ENCODE measurements at regions not wholly inside any gene's neighbourhood (a gene's known extent, or its start where the extent isn't known, plus 50 kb on each side); places are given as distances from the start of the nearest gene placed in this dataset.

GRCh38 chr9:82457298-82457697 lies 468.7 kb downstream of the SPATA31D1 start:
- Histone ChIP-seq H3K27ac (replicated peaks; ENCODE audit: low read length) (no peak overlapping the region), H3K14ac (ENCODE audit: low read length) (no peak overlapping the region), H2BK15ac (ENCODE audit: low read length) (no peak overlapping the region), H2AK5ac (ENCODE audit: low read depth, low read length) (no peak overlapping the region), H2BK5ac (ENCODE audit: low read length) (no peak overlapping the region), H3K79me1 (ENCODE audit: low read depth, low read length) (no peaks in the 10 kb centered on the region), H3K4me1 (ENCODE audit: control insufficient read depth in 2 of 2, insufficient read depth in 1 of 2, low read depth in 1 of 2, low read length in 2 of 2) (peaks cover 0 to 4% of the 10 kb centered on the region in 2 donors), H2BK120ac (ENCODE audit: low read depth, low read length) (no peak overlapping the region), H4K91ac (ENCODE audit: low read depth, low read length, poor library complexity) (no peak overlapping the region), H3K27me3 (ENCODE audit: control insufficient read depth in 3 of 3, insufficient read depth in 3 of 3, low read depth in 1 of 3, low read length in 3 of 3) (no peaks in the 10 kb centered on the region), H2AFZ (ENCODE audit: low read length) (no peak overlapping the region), H3K23ac (ENCODE audit: low read depth, low read length, poor library complexity) (no peak overlapping the region), H3K4me3 (ENCODE audit: low read length in 2 of 2) (no peak overlapping the region), H3K9ac (ENCODE audit: low read depth, low read length, poor library complexity) (no peak overlapping the region), H3K36me3 (replicated peaks in 1 of 2; ENCODE audit: control insufficient read depth in 2 of 2, insufficient read depth in 2 of 2, low read length in 2 of 2) (no peaks in the 10 kb centered on the region), H3K18ac (ENCODE audit: low read length) (no peak overlapping the region), H3K4me2 (ENCODE audit: insufficient read depth, low read length, poor library complexity, severe bottlenecking) (no peak overlapping the region), H3K4ac (ENCODE audit: low read length) (no peak overlapping the region), H4K8ac (ENCODE audit: low read depth, low read length) (no peak overlapping the region), H2BK12ac (ENCODE audit: low read length) (no peak overlapping the region), H3K9me3 (replicated peaks in 1 of 2; ENCODE audit: control insufficient read depth in 2 of 2, insufficient read depth in 1 of 2, low read depth in 1 of 2, low read length in 2 of 2) (no peaks in the 10 kb centered on the region)
- no CpG with 5 or more reads among the region's 2 CpGs for WGBS, 2 donors (ENCODE audit: extremely low coverage in 2 of 2, insufficient read length in 2 of 2, insufficient replicate concordance in 1 of 2)
- DNase-seq (ENCODE audit: low spot score) = no peak

DNA sequence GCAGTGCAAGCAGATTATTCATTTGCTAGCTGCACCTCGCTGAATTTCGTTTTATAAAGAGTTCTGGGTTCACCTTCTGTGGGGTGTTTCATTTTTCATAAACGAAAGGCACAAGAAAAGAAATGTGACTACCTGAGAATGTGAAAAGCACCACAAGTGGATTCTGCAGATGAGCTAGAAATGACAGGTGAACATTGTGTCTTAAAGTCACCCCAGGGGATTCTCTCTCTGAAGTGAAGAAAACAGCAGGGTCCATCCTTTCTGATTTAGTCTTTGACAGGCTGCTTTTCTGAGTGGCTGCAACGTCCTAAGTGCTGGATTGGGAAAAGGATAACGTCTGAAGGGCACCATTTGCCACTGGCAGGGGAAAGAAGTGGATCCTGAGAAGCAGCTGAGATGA lies 469.3 kb downstream of the SPATA31D1 start:
- no peak for DNase-seq (ENCODE audit: low spot score)
- no peak overlapping the region for H4K91ac ChIP-seq (ENCODE audit: low read depth, low read length, poor library complexity)
- no peak overlapping the region for H3K4me3 ChIP-seq (ENCODE audit: low read length in 2 of 2)
- no peak overlapping the region for H2BK12ac ChIP-seq (ENCODE audit: low read length)
- H4K8ac ChIP-seq (ENCODE audit: low read depth, low read length) = no peak overlapping the region
- H3K27me3 ChIP-seq (ENCODE audit: control insufficient read depth in 3 of 3, insufficient read depth in 3 of 3, low read depth in 1 of 3, low read length in 3 of 3) = no peaks in the 10 kb centered on the region
- H2AFZ ChIP-seq (ENCODE audit: low read length) = no peak overlapping the region
- no peak overlapping the region for H3K14ac ChIP-seq (ENCODE audit: low read length)
- peaks cover 0 to 4% of the 10 kb centered on the region in 2 donors for H3K4me1 ChIP-seq (ENCODE audit: control insufficient read depth in 2 of 2, insufficient read depth in 1 of 2, low read depth in 1 of 2, low read length in 2 of 2)
- H3K4me2 ChIP-seq (ENCODE audit: insufficient read depth, low read length, poor library complexity, severe bottlenecking) = no peak overlapping the region
- WGBS, 2 donors (ENCODE audit: extremely low coverage in 2 of 2, insufficient read length in 2 of 2, insufficient replicate concordance in 1 of 2) = no CpG with 5 or more reads among the region's 5 CpGs
- H2BK120ac ChIP-seq (ENCODE audit: low read depth, low read length) = no peak overlapping the region
- no peaks in the 10 kb centered on the region for H3K79me1 ChIP-seq (ENCODE audit: low read depth, low read length)
- no peak overlapping the region for H3K27ac ChIP-seq (replicated peaks; ENCODE audit: low read length)
- H3K9me3 ChIP-seq (replicated peaks in 1 of 2; ENCODE audit: control insufficient read depth in 2 of 2, insufficient read depth in 1 of 2, low read depth in 1 of 2, low read length in 2 of 2) = no peaks in the 10 kb centered on the region
- no peak overlapping the region for H2AK5ac ChIP-seq (ENCODE audit: low read depth, low read length)
- no peak overlapping the region for H3K4ac ChIP-seq (ENCODE audit: low read length)
- no peak overlapping the region for H2BK15ac ChIP-seq (ENCODE audit: low read length)
- no peak overlapping the region for H3K9ac ChIP-seq (ENCODE audit: low read depth, low read length, poor library complexity)
- H3K18ac ChIP-seq (ENCODE audit: low read length) = no peak overlapping the region
- H2BK5ac ChIP-seq (ENCODE audit: low read length) = no peak overlapping the region
- H3K23ac ChIP-seq (ENCODE audit: low read depth, low read length, poor library complexity) = no peak overlapping the region
- H3K36me3 ChIP-seq (replicated peaks in 1 of 2; ENCODE audit: control insufficient read depth in 2 of 2, insufficient read depth in 2 of 2, low read length in 2 of 2) = no peaks in the 10 kb centered on the region

DNA sequence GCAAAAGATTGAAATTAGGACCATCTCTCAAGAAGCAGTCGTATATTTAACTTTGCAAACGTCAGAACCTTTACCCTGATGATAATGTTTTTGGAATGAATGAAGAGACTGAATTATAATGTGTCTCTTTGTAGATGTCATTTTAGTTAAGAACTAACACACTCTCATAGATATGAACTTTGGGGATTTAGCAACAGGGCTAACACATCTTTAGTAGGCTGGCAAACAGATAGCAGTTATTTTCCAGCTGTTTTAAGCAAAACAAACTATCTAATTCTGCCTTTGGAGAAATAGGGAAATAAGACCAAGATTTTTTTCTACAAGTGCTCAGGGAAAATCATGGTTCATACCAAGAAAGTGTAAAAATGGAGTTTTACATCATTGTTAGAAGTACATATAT lies 469.7 kb downstream of the SPATA31D1 start:
- Histone ChIP-seq H2BK12ac (ENCODE audit: low read length) (no peak overlapping the region), H2AFZ (ENCODE audit: low read length) (no peak overlapping the region), H3K18ac (ENCODE audit: low read length) (no peak overlapping the region), H2BK15ac (ENCODE audit: low read length) (no peak overlapping the region), H3K4ac (ENCODE audit: low read length) (no peak overlapping the region), H3K27ac (replicated peaks; ENCODE audit: low read length) (no peak overlapping the region), H3K36me3 (replicated peaks in 1 of 2; ENCODE audit: control insufficient read depth in 2 of 2, insufficient read depth in 2 of 2, low read length in 2 of 2) (no peaks in the 10 kb centered on the region), H2BK5ac (ENCODE audit: low read length) (no peak overlapping the region), H3K4me2 (ENCODE audit: insufficient read depth, low read length, poor library complexity, severe bottlenecking) (no peak overlapping the region), H3K23ac (ENCODE audit: low read depth, low read length, poor library complexity) (no peak overlapping the region), H3K14ac (ENCODE audit: low read length) (no peak overlapping the region), H3K4me1 (ENCODE audit: control insufficient read depth in 2 of 2, insufficient read depth in 1 of 2, low read depth in 1 of 2, low read length in 2 of 2) (peaks cover 0 to 4% of the 10 kb centered on the region in 2 donors), H3K79me1 (ENCODE audit: low read depth, low read length) (no peaks in the 10 kb centered on the region), H2AK5ac (ENCODE audit: low read depth, low read length) (no peak overlapping the region), H3K9ac (ENCODE audit: low read depth, low read length, poor library complexity) (no peak overlapping the region), H3K4me3 (ENCODE audit: low read length in 2 of 2) (no peak overlapping the region), H3K27me3 (ENCODE audit: control insufficient read depth in 3 of 3, insufficient read depth in 3 of 3, low read depth in 1 of 3, low read length in 3 of 3) (no peaks in the 10 kb centered on the region), H4K8ac (ENCODE audit: low read depth, low read length) (no peak overlapping the region), H4K91ac (ENCODE audit: low read depth, low read length, poor library complexity) (no peak overlapping the region), H3K9me3 (replicated peaks in 1 of 2; ENCODE audit: control insufficient read depth in 2 of 2, insufficient read depth in 1 of 2, low read depth in 1 of 2, low read length in 2 of 2) (no peaks in the 10 kb centered on the region), H2BK120ac (ENCODE audit: low read depth, low read length) (no peak overlapping the region)
- no peak for DNase-seq (ENCODE audit: low spot score)
- no CpG with 5 or more reads among the region's 2 CpGs for WGBS, 2 donors (ENCODE audit: extremely low coverage in 2 of 2, insufficient read length in 2 of 2, insufficient replicate concordance in 1 of 2)

DNA sequence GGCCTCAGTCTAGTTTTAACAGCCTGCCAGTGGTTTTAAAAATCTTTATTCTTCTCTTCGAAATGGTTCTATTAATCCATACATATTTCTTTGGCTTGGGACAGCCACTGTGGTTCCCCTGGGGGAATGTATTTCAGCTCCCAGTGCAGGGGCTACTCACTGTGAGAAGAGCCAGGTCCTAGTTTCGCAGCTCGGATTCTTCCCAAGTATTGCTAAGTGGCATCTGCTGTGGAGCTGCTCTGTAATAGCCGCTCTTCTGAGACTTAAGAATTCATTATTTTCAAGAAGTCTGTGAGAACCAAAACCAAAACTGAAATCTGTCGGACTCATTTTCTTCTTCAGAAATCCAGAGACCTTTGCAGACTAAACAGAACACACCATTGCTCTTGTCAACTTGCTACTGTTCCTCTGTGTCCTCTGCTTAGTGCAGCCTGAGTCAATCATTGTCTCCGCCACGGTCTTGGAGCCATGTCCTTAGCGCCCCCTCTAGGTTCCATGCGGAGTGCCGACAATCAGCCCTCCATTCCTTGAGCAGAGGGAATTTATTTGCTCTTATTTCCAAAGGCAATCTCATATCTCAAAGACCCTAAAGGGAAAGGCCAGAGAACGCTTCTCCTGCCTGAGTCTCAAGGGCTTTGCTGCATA lies 478.2 kb downstream of the SPATA31D1 start:
- Histone ChIP-seq H3K4me1 (ENCODE audit: control insufficient read depth in 2 of 2, insufficient read depth in 1 of 2, low read depth in 1 of 2, low read length in 2 of 2) (no peaks in the 10 kb centered on the region), H2BK12ac (ENCODE audit: low read length) (no peak overlapping the region), H3K27me3 (ENCODE audit: control insufficient read depth in 3 of 3, insufficient read depth in 3 of 3, low read depth in 1 of 3, low read length in 3 of 3) (no peaks in the 10 kb centered on the region), H2AK5ac (ENCODE audit: low read depth, low read length) (no peak overlapping the region), H4K91ac (ENCODE audit: low read depth, low read length, poor library complexity) (no peak overlapping the region), H2BK15ac (ENCODE audit: low read length) (no peak overlapping the region), H3K9ac (ENCODE audit: low read depth, low read length, poor library complexity) (no peak overlapping the region), H3K4ac (ENCODE audit: low read length) (no peak overlapping the region), H4K8ac (ENCODE audit: low read depth, low read length) (no peak overlapping the region), H3K14ac (ENCODE audit: low read length) (no peak overlapping the region), H3K18ac (ENCODE audit: low read length) (no peak overlapping the region), H3K36me3 (replicated peaks in 1 of 2; ENCODE audit: control insufficient read depth in 2 of 2, insufficient read depth in 2 of 2, low read length in 2 of 2) (no peaks in the 10 kb centered on the region), H2BK5ac (ENCODE audit: low read length) (no peak overlapping the region), H3K23ac (ENCODE audit: low read depth, low read length, poor library complexity) (no peak overlapping the region), H3K79me1 (ENCODE audit: low read depth, low read length) (no peaks in the 10 kb centered on the region), H3K4me3 (ENCODE audit: low read length in 2 of 2) (no peak overlapping the region), H3K27ac (replicated peaks; ENCODE audit: low read length) (no peak overlapping the region), H3K9me3 (replicated peaks in 1 of 2; ENCODE audit: control insufficient read depth in 2 of 2, insufficient read depth in 1 of 2, low read depth in 1 of 2, low read length in 2 of 2) (no peaks in the 10 kb centered on the region), H3K4me2 (ENCODE audit: insufficient read depth, low read length, poor library complexity, severe bottlenecking) (no peak overlapping the region), H2AFZ (ENCODE audit: low read length) (no peak overlapping the region), H2BK120ac (ENCODE audit: low read depth, low read length) (no peak overlapping the region)
- DNase-seq (ENCODE audit: low spot score) = peak; percentile 41
- no CpG with 5 or more reads among the region's 11 CpGs for WGBS, 2 donors (ENCODE audit: extremely low coverage in 2 of 2, insufficient read length in 2 of 2, insufficient replicate concordance in 1 of 2)
